Ovary (tissue), 3 donors: ENCODE measurements at regions not wholly inside any gene's neighbourhood (a gene's known extent, or its start where the extent isn't known, plus 50 kb on each side); places are given as distances from the start of the nearest gene placed in this dataset.

Experiments
- CTCF ChIP-seq, 3 donors: fragments of 450-650 bp in 2 of 3; fragments of 200-600 bp in 1 of 3; IDR thresholded peaks; one replicate each; pipeline versions ENCODE4 v1.5.1 to v1.8.0; 2016 to 2022; ENCODE audit warnings: antibody characterized with exemption in 3 of 3, mild to moderate bottlenecking in 1 of 3
- EP300 ChIP-seq: sonication (generic); formaldehyde crosslinking; IDR thresholded peaks from one replicate; pipeline ENCODE4 v1.6.1; 2017; ENCODE audit warnings: antibody characterized with exemption
- donor health status: DM: no; HTN: no; CAD: no.

GRCh38 chr2:15754703-15755099, 163.0 kb downstream of the DDX1 start:
- TF ChIP-seq CTCF (IDR thresholded peaks at IDR 0.05): no peak
- TF ChIP-seq EP300: no peak
